Esophagus squamous epithelium (tissue), 4 donors: ENCODE measurements at regions not wholly inside any gene's neighbourhood (a gene's known extent, or its start where the extent isn't known, plus 50 kb on each side); places are given as distances from the start of the nearest gene placed in this dataset.

Experiments
- CTCF ChIP-seq, 6 experiments: fragments of 450-650 bp in 4 of 6; fragments of 200-600 bp in 2 of 6; sonication (generic) in 2 of 6; IDR thresholded peaks; one replicate each; pipeline ENCODE4 v1.5.1; 2016 to 2019; ENCODE audit warnings: antibody characterized with exemption in 6 of 6, mild to moderate bottlenecking in 4 of 6, moderate library complexity in 4 of 6
- POLR2A ChIP-seq, 4 donors: fragments of 450-650 bp; IDR thresholded peaks; one replicate each; pipeline ENCODE4 v1.6.1; 2017; ENCODE audit warnings: antibody characterized with exemption in 4 of 4, mild to moderate bottlenecking in 4 of 4, moderate library complexity in 3 of 4

GRCh38 chr22:34798605-34799004 lies 267.4 kb upstream of the ISX start:
- no peak for TF ChIP-seq CTCF (IDR thresholded peaks at IDR 0.05)
- no peak for TF ChIP-seq POLR2A (IDR thresholded peaks at IDR 0.05)
